ENCODE measurements at regions not wholly inside any gene's neighbourhood (a gene's known extent, or its start where the extent isn't known, plus 50 kb on each side); places are given as distances from the start of the nearest gene placed in this dataset.

DNA sequence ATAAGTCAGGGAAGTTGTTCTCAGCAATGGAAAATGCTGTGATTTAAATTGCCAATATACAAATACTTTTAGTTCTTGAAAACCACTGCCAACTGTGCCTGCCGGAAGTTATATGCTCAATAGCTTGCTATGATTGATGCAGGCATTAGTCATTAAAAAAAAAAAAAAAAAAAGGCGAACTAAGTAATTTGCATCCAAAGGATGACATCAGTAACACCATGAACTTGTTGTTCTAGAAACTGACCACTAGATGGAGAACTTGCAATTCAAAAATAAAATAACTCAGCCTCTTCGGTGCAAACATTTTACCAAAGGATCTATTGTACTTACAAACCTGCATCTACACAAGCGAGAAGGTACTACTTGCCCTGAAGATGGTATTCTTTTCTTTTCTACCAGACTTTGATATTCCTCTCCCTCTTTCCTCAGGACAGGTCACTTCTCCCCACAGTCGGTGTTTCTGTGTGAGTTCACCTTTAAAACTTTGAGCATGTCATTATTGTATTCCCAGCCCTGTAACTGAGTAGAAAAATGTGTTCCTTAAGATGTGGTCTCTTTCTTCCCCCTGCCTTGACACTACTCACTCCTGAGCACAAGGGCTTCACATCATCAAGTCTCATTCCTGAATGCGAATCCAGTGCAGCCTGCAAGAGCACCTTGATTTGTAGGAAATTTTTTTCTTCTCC lies 115.0 kb upstream of the VEPH1 start:
- no peaks in the 10 kb centered on the region for H3K79me2 ChIP-seq (ENCODE audit: insufficient read depth)
- WGBS, 2 experiments (ENCODE audit: low coverage in 1 of 2, low lambda C conversion rate in 2 of 2, missing lambda C conversion rate in 2 of 2): 11 to 17% methylated on average over 6 of the region's 6 CpGs
- H3F3A ChIP-seq (ENCODE audit: insufficient read depth): no peaks in the 10 kb centered on the region
- no peak overlapping the region for H2AFZ ChIP-seq
- in situ Hi-C loops (cut with MboI): no loop called here
- H4K20me1 ChIP-seq (ENCODE audit: insufficient read depth): no peaks in the 10 kb centered on the region
- no peaks in the 10 kb centered on the region for H3K9me2 ChIP-seq (ENCODE audit: insufficient read depth)
- no peak overlapping the region for H3K4me3 ChIP-seq
- H3K4me1 ChIP-seq (ENCODE audit: insufficient read depth): 0 out of 2 replicates have a peak, but pooled peaks cover 5% of the 10 kb centered on the region
- TF ChIP-seq EZH2 (IDR thresholded peaks at IDR 0.05; ENCODE audit: insufficient read depth, poor library complexity, severe bottlenecking): no peak
- peak; percentile 73 for DNase-seq
- no peaks in the 10 kb centered on the region for H3K9me3 ChIP-seq (ENCODE audit: low read depth)
- no peak overlapping the region for H3K9ac ChIP-seq
- H3K27ac ChIP-seq: no peak overlapping the region
- no peaks in the 10 kb centered on the region for H3K27me3 ChIP-seq (replicated peaks; ENCODE audit: insufficient read depth)
- no peak overlapping the region for H3K4me2 ChIP-seq (ENCODE audit: unreplicated experiment)
- H3K36me3 ChIP-seq (ENCODE audit: low read depth): no peaks in the 10 kb centered on the region

DNA sequence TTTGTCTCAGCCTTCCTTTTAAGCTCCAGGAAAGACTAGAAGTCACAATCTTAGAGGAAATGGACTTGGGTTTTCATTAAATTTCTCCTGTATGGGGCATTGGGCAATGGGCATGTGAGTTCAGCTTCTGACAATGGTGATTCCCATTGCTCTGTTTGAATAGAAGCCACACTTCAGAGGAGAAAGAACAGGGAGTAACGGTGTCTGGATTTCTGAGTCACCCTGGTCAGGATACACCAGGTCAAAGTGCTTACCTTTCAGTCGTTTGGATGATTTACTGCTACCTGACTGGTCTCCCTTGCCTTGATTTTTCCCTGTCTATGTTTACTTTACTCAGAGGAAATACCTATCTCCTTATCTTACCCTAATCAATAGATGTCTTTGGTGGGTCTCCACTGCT lies 111.7 kb upstream of the VEPH1 start:
- Histone ChIP-seq H3K9me3 (ENCODE audit: low read depth) (no peaks in the 10 kb centered on the region), H3K27me3 (replicated peaks; ENCODE audit: insufficient read depth) (no peaks in the 10 kb centered on the region), H3K9ac (no peak overlapping the region), H3F3A (ENCODE audit: insufficient read depth) (no peaks in the 10 kb centered on the region), H3K9me2 (ENCODE audit: insufficient read depth) (no peaks in the 10 kb centered on the region), H3K79me2 (ENCODE audit: insufficient read depth) (no peaks in the 10 kb centered on the region), H2AFZ (no peak overlapping the region), H3K27ac (no peak overlapping the region), H3K4me1 (ENCODE audit: insufficient read depth) (0 out of 2 replicates have a peak, but pooled peaks cover 5% of the 10 kb centered on the region), H3K36me3 (ENCODE audit: low read depth) (no peaks in the 10 kb centered on the region), H3K4me2 (ENCODE audit: unreplicated experiment) (no peak overlapping the region), H4K20me1 (ENCODE audit: insufficient read depth) (no peaks in the 10 kb centered on the region), H3K4me3 (no peak overlapping the region)
- DNase-seq: no peak
- TF ChIP-seq EZH2phosphoT487 (IDR thresholded peaks at IDR 0.05; ENCODE audit: insufficient read depth, low read depth) (no peak), EZH2 (IDR thresholded peaks at IDR 0.05; ENCODE audit: insufficient read depth, poor library complexity, severe bottlenecking) (no peak)
- in situ Hi-C loops (cut with MboI): no loop called here
- 73 to 77% methylated on average over 2 of the region's 2 CpGs for WGBS, 2 experiments (ENCODE audit: low coverage in 1 of 2, low lambda C conversion rate in 2 of 2, missing lambda C conversion rate in 2 of 2)

DNA sequence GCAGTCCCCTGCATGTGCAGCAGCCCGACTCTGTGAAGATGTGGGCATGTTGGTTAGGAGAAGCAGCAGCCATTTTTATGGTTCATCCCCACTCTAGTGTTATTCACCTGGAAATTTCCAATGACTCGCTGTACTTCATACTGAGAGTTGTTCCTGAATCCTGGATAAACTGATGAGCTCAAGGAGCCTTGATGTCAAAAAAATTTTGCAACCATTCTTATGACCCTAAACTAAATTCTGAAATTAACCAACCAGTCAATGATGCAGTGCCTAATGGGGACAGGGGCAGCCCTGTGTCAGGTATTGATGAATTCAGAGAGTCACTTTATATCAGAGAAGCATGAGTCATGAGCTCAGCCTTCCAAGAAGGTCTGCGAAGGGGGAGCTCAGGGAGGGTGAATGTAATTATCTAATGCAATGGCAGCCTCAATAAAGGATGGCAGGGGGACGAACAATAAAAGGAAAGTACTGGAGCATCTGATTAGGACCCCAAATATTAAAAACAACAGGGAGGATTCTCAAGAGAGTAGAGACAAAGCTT lies 108.4 kb upstream of the VEPH1 start:
- Histone ChIP-seq H3K36me3 (ENCODE audit: low read depth) (no peaks in the 10 kb centered on the region), H3K27me3 (replicated peaks; ENCODE audit: insufficient read depth) (no peaks in the 10 kb centered on the region), H3K4me3 (no peak overlapping the region), H3K4me1 (ENCODE audit: insufficient read depth) (no peaks in the 10 kb centered on the region; the same call in 1 of the 2 replicates), H2AFZ (no peak overlapping the region), H3K9ac (no peak overlapping the region), H3K9me3 (ENCODE audit: low read depth) (no peaks in the 10 kb centered on the region), H4K20me1 (ENCODE audit: insufficient read depth) (no peaks in the 10 kb centered on the region), H3F3A (ENCODE audit: insufficient read depth) (no peaks in the 10 kb centered on the region), H3K79me2 (ENCODE audit: insufficient read depth) (no peaks in the 10 kb centered on the region), H3K4me2 (ENCODE audit: unreplicated experiment) (no peak overlapping the region), H3K27ac (no peak overlapping the region), H3K9me2 (ENCODE audit: insufficient read depth) (no peaks in the 10 kb centered on the region)
- in situ Hi-C loops (cut with MboI): no loop called here
- no peak for DNase-seq
- 88 to 92% methylated on average over 4 of the region's 4 CpGs for WGBS, 2 experiments (ENCODE audit: low coverage in 1 of 2, low lambda C conversion rate in 2 of 2, missing lambda C conversion rate in 2 of 2)
- TF ChIP-seq EZH2 (IDR thresholded peaks at IDR 0.05; ENCODE audit: insufficient read depth, poor library complexity, severe bottlenecking) (no peak), EZH2phosphoT487 (IDR thresholded peaks at IDR 0.05; ENCODE audit: insufficient read depth, low read depth) (no peak)

- Histone ChIP-seq H3K79me2 (ENCODE audit: insufficient read depth) (no peaks in the 10 kb centered on the region), H3K4me2 (ENCODE audit: unreplicated experiment) (no peak overlapping the region), H3K4me1 (ENCODE audit: insufficient read depth) (no peaks in the 10 kb centered on the region; the same call in 1 of the 2 replicates), H3K36me3 (ENCODE audit: low read depth) (no peaks in the 10 kb centered on the region), H3F3A (ENCODE audit: insufficient read depth) (no peaks in the 10 kb centered on the region), H2AFZ (no peak overlapping the region), H3K9ac (no peak overlapping the region), H3K27me3 (replicated peaks; ENCODE audit: insufficient read depth) (no peaks in the 10 kb centered on the region), H3K9me2 (ENCODE audit: insufficient read depth) (no peaks in the 10 kb centered on the region), H3K27ac (no peak overlapping the region), H4K20me1 (ENCODE audit: insufficient read depth) (no peaks in the 10 kb centered on the region), H3K9me3 (ENCODE audit: low read depth) (no peaks in the 10 kb centered on the region), H3K4me3 (no peak overlapping the region)
- no peak for DNase-seq
- WGBS, 2 experiments (ENCODE audit: low coverage in 1 of 2, low lambda C conversion rate in 2 of 2, missing lambda C conversion rate in 2 of 2): 92 to 94% methylated on average over 7 of the region's 7 CpGs
- TF ChIP-seq EZH2 (IDR thresholded peaks at IDR 0.05; ENCODE audit: insufficient read depth, poor library complexity, severe bottlenecking): no peak
- no peak for TF ChIP-seq EZH2phosphoT487 (IDR thresholded peaks at IDR 0.05; ENCODE audit: insufficient read depth, low read depth)
- in situ Hi-C loops (cut with MboI): no loop called here
These were observed 107.8 kb upstream of the VEPH1 start for GRCh38 chr3:157610876-157611535.
